ENCODE measurements at regions not wholly inside any gene's neighbourhood (a gene's known extent, or its start where the extent isn't known, plus 50 kb on each side); places are given as distances from the start of the nearest gene placed in this dataset.

GRCh38 chrX:39822133-39822748 is 275.5 kb downstream of the BCOR start:
- intact Hi-C loops (cut with DNase I; ENCODE audit: low total_unique reads) = no loop called here
- DNase-seq = no peak

GRCh38 chrX:39823424-39823823 is 274.3 kb downstream of the BCOR start:
- TF ChIP-seq, protein P1, sequence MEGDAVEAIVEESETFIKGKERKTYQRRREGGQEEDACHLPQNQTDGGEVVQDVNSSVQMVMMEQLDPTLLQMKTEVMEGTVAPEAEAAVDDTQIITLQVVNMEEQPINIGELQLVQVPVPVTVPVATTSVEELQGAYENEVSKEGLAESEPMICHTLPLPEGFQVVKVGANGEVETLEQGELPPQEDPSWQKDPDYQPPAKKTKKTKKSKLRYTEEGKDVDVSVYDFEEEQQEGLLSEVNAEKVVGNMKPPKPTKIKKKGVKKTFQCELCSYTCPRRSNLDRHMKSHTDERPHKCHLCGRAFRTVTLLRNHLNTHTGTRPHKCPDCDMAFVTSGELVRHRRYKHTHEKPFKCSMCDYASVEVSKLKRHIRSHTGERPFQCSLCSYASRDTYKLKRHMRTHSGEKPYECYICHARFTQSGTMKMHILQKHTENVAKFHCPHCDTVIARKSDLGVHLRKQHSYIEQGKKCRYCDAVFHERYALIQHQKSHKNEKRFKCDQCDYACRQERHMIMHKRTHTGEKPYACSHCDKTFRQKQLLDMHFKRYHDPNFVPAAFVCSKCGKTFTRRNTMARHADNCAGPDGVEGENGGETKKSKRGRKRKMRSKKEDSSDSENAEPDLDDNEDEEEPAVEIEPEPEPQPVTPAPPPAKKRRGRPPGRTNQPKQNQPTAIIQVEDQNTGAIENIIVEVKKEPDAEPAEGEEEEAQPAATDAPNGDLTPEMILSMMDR (IDR thresholded peaks at IDR 0.05) = no peak
- no peak for TF ChIP-seq POLR2A (IDR thresholded peaks at IDR 0.05)
- no peak overlapping the region for H3K27ac ChIP-seq
- intact Hi-C loops (cut with DNase I; ENCODE audit: low total_unique reads) = no loop called here
- H3K36me3 ChIP-seq = no peaks in the 10 kb centered on the region
- H3K4me3 ChIP-seq = no peak overlapping the region
- H3K27me3 ChIP-seq = no peaks in the 10 kb centered on the region
- H3K4me1 ChIP-seq = no peaks in the 10 kb centered on the region
- no peak for DNase-seq
- H3K9me3 ChIP-seq = no peaks in the 10 kb centered on the region

More at GRCh38 chrX:39822133-39822748, 275.5 kb downstream of the BCOR start:
- no peaks in the 10 kb centered on the region for H3K4me1 ChIP-seq
- no peak for TF ChIP-seq POLR2A (IDR thresholded peaks at IDR 0.05)
- TF ChIP-seq, protein P1 (IDR thresholded peaks at IDR 0.05) = no peak
- no peaks in the 10 kb centered on the region for H3K36me3 ChIP-seq
- H3K27me3 ChIP-seq = no peaks in the 10 kb centered on the region
- H3K9me3 ChIP-seq = no peaks in the 10 kb centered on the region
- no peak overlapping the region for H3K27ac ChIP-seq
- H3K4me3 ChIP-seq = no peak overlapping the region

- no peaks in the 10 kb centered on the region for H3K9me3 ChIP-seq
- H3K36me3 ChIP-seq = no peaks in the 10 kb centered on the region
- no peak overlapping the region for H3K4me3 ChIP-seq
- H3K27ac ChIP-seq = no peak overlapping the region
- H3K4me1 ChIP-seq = no peaks in the 10 kb centered on the region
- intact Hi-C loops (cut with DNase I; ENCODE audit: low total_unique reads) = no loop called here
- TF ChIP-seq POLR2A (IDR thresholded peaks at IDR 0.05) = no peak
- TF ChIP-seq, protein P1 (IDR thresholded peaks at IDR 0.05) = no peak
- no peak for DNase-seq
- H3K27me3 ChIP-seq = no peaks in the 10 kb centered on the region
Observed at GRCh38 chrX:39823854-39824253, 273.9 kb downstream of the BCOR start.

GRCh38 chrX:39826813-39827543 is 270.8 kb downstream of the BCOR start:
- Histone ChIP-seq H3K36me3 (no peaks in the 10 kb centered on the region), H3K4me3 (no peak overlapping the region), H3K9me3 (no peaks in the 10 kb centered on the region), H3K27ac (no peak overlapping the region), H3K27me3 (no peaks in the 10 kb centered on the region), H3K4me1 (no peaks in the 10 kb centered on the region)
- intact Hi-C loops (cut with DNase I; ENCODE audit: low total_unique reads) = no loop called here
- no peak for DNase-seq
- TF ChIP-seq, protein P1 (IDR thresholded peaks at IDR 0.05) = no peak
- no peak for TF ChIP-seq POLR2A (IDR thresholded peaks at IDR 0.05)

DNA sequence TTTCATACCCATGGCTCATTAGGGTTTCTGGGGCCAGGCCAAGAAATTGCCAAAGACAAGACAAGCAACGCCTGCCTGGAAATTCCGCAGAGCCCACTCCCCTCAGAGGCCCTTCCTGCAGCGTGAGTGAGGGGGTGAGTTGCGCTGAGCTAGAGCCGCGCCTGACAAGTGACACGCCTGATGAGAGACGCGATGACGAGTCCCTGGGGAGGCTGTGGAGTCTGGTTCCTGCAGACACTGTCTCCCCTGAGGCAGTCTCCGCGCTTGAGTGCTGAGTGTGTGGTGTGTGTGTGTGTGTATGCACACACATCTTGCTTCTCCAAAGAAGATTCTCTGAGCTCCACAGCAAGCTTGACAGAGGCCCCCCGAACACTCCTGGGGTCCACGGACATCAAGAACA is 269.8 kb downstream of the BCOR start:
- no peak for DNase-seq
- H3K36me3 ChIP-seq = no peaks in the 10 kb centered on the region
- H3K27me3 ChIP-seq = no peaks in the 10 kb centered on the region
- TF ChIP-seq POLR2A (IDR thresholded peaks at IDR 0.05) = no peak
- TF ChIP-seq, protein P1 (IDR thresholded peaks at IDR 0.05) = no peak
- H3K4me1 ChIP-seq = no peaks in the 10 kb centered on the region
- intact Hi-C loops (cut with DNase I; ENCODE audit: low total_unique reads) = no loop called here
- no peaks in the 10 kb centered on the region for H3K9me3 ChIP-seq
- no peak overlapping the region for H3K27ac ChIP-seq
- no peak overlapping the region for H3K4me3 ChIP-seq

Data from uterus (tissue), 3 donors.